Activated T-cell treated with anti-CD3 and anti-CD28 coated beads, Interleukin-2, amount 50 U/mL, for 4 hours (primary cell): ENCODE measurements at regions not wholly inside any gene's neighbourhood (a gene's known extent, or its start where the extent isn't known, plus 50 kb on each side); places are given as distances from the start of the nearest gene placed in this dataset.

Source experiments
- ATAC-seq, 2 donors: fragments of 200-7000 bp; cut with Tn5 transposase; one replicate each; pipeline ENCODE4 v1.10.0; 2021
- DNase-seq: peaks from one replicate; pipeline ENCODE4 v3.0.0-alpha.2; 2020
- H3K27me3 Mint-ChIP-seq: one replicate; pipeline ENCODE4 v1.8.0; 2021; ENCODE audit warnings: low read depth, mixed read lengths
- H3K36me3 Mint-ChIP-seq: one replicate; pipeline ENCODE4 v1.8.0; 2022; ENCODE audit warnings: mixed read lengths; ENCODE audit not compliant: insufficient read depth
- H3K4me1 Mint-ChIP-seq: one replicate; pipeline ENCODE4 v1.8.0; 2021; ENCODE audit warnings: low read depth, mixed read lengths
- H3K4me3 Mint-ChIP-seq: one replicate; pipeline ENCODE4 v1.8.0; 2021; ENCODE audit warnings: mild to moderate bottlenecking, moderate library complexity, mixed read lengths
- H3K9me3 Mint-ChIP-seq: one replicate; pipeline ENCODE4 v1.8.0; 2021; ENCODE audit warnings: mixed read lengths

- Mint-ChIP-seq H3K9me3 (peaks cover 5% of the 10 kb centered on the region), H3K27me3 (no peaks in the 10 kb centered on the region), H3K4me1 (no peaks in the 10 kb centered on the region)
These were observed 135.6 kb upstream of the TLL1 start for GRCh38 chr4:165737309-165737972.

GRCh38 chr4:165738571-165738970 lies 134.5 kb upstream of the TLL1 start:
- no peak for DNase-seq
- Mint-ChIP-seq H3K4me1 (no peaks in the 10 kb centered on the region), H3K27me3 (no peaks in the 10 kb centered on the region), H3K4me3 (no peak overlapping the region), H3K9me3 (peaks cover 4% of the 10 kb centered on the region), H3K36me3 (no peaks in the 10 kb centered on the region)
- ATAC-seq, result no peak

More at GRCh38 chr4:165737309-165737972, 135.6 kb upstream of the TLL1 start:
- Mint-ChIP-seq H3K4me3 (no peak overlapping the region), H3K36me3 (no peaks in the 10 kb centered on the region)
- no peak for ATAC-seq
- DNase-seq, result no peak

GRCh38 chr4:165740911-165741310 lies 132.1 kb upstream of the TLL1 start:
- no peak for ATAC-seq
- H3K9me3 Mint-ChIP-seq, result no peaks in the 10 kb centered on the region
- no peak overlapping the region for H3K4me3 Mint-ChIP-seq
- no peaks in the 10 kb centered on the region for H3K36me3 Mint-ChIP-seq
- H3K4me1 Mint-ChIP-seq, result no peaks in the 10 kb centered on the region
- no peak for DNase-seq
- H3K27me3 Mint-ChIP-seq, result no peaks in the 10 kb centered on the region

- Mint-ChIP-seq H3K4me1 (no peaks in the 10 kb centered on the region), H3K9me3 (no peaks in the 10 kb centered on the region)
These were observed 129.6 kb upstream of the TLL1 start for GRCh38 chr4:165743422-165743821.

GRCh38 chr4:165744370-165744769 lies 128.7 kb upstream of the TLL1 start:
- Mint-ChIP-seq H3K36me3 (no peaks in the 10 kb centered on the region), H3K4me1 (no peaks in the 10 kb centered on the region), H3K27me3 (no peaks in the 10 kb centered on the region), H3K9me3 (no peaks in the 10 kb centered on the region), H3K4me3 (no peak overlapping the region)
- no peak for DNase-seq
- ATAC-seq, result no peak

More at GRCh38 chr4:165743422-165743821, 129.6 kb upstream of the TLL1 start:
- ATAC-seq (no peak), DNase-seq (no peak)
- Mint-ChIP-seq H3K4me3 (no peak overlapping the region), H3K36me3 (no peaks in the 10 kb centered on the region), H3K27me3 (no peaks in the 10 kb centered on the region)

GRCh38 chr4:165748321-165748720 lies 124.7 kb upstream of the TLL1 start:
- Mint-ChIP-seq H3K4me3 (no peak overlapping the region), H3K9me3 (peaks cover 9% of the 10 kb centered on the region), H3K4me1 (no peaks in the 10 kb centered on the region), H3K36me3 (no peaks in the 10 kb centered on the region), H3K27me3 (no peaks in the 10 kb centered on the region)
- ATAC-seq (no peak), DNase-seq (no peak)

GRCh38 chr4:165751882-165752281 lies 121.2 kb upstream of the TLL1 start:
- Mint-ChIP-seq H3K4me1 (no peaks in the 10 kb centered on the region), H3K4me3 (no peak overlapping the region), H3K9me3 (peaks cover 12% of the 10 kb centered on the region), H3K36me3 (no peaks in the 10 kb centered on the region), H3K27me3 (no peaks in the 10 kb centered on the region)
- no peak for DNase-seq
- ATAC-seq, result no peak

- Mint-ChIP-seq H3K36me3 (no peaks in the 10 kb centered on the region), H3K4me3 (no peak overlapping the region), H3K27me3 (no peaks in the 10 kb centered on the region), H3K9me3 (peaks cover 12% of the 10 kb centered on the region), H3K4me1 (no peaks in the 10 kb centered on the region)
- DNase-seq (no peak), ATAC-seq (no peak)
These were observed 118.4 kb upstream of the TLL1 start for GRCh38 chr4:165754664-165755063.

- peaks cover 3% of the 10 kb centered on the region for H3K9me3 Mint-ChIP-seq
- H3K4me3 Mint-ChIP-seq, result no peak overlapping the region
- DNase-seq (no peak), ATAC-seq (no peak)
- H3K4me1 Mint-ChIP-seq, result no peaks in the 10 kb centered on the region
- H3K27me3 Mint-ChIP-seq, result no peaks in the 10 kb centered on the region
- H3K36me3 Mint-ChIP-seq, result no peaks in the 10 kb centered on the region
These were observed 116.2 kb upstream of the TLL1 start for GRCh38 chr4:165756836-165757235.

GRCh38 chr4:165757451-165757850 lies 115.6 kb upstream of the TLL1 start:
- DNase-seq, result no peak
- ATAC-seq, result no peak
- Mint-ChIP-seq H3K9me3 (peaks cover 3% of the 10 kb centered on the region), H3K36me3 (no peaks in the 10 kb centered on the region), H3K27me3 (no peaks in the 10 kb centered on the region), H3K4me3 (no peak overlapping the region), H3K4me1 (no peaks in the 10 kb centered on the region)

GRCh38 chr4:165758086-165758485 lies 115.0 kb upstream of the TLL1 start:
- no peak for DNase-seq
- Mint-ChIP-seq H3K9me3 (peaks cover 3% of the 10 kb centered on the region), H3K36me3 (no peaks in the 10 kb centered on the region), H3K27me3 (no peaks in the 10 kb centered on the region), H3K4me1 (no peaks in the 10 kb centered on the region), H3K4me3 (no peak overlapping the region)
- ATAC-seq, result no peak

GRCh38 chr4:165760182-165760581 lies 112.9 kb upstream of the TLL1 start:
- H3K4me3 Mint-ChIP-seq, result no peak overlapping the region
- H3K27me3 Mint-ChIP-seq, result no peaks in the 10 kb centered on the region
- no peak for DNase-seq
- H3K4me1 Mint-ChIP-seq, result no peaks in the 10 kb centered on the region
- no peak for ATAC-seq
- no peaks in the 10 kb centered on the region for H3K36me3 Mint-ChIP-seq
- H3K9me3 Mint-ChIP-seq, result peaks cover 7% of the 10 kb centered on the region

GRCh38 chr4:165761963-165762362 lies 111.1 kb upstream of the TLL1 start:
- no peak for ATAC-seq

GRCh38 chr4:165763640-165764039 lies 109.4 kb upstream of the TLL1 start:
- no peak overlapping the region for H3K4me3 Mint-ChIP-seq
- no peak for DNase-seq

More at GRCh38 chr4:165761963-165762362, 111.1 kb upstream of the TLL1 start:
- Mint-ChIP-seq H3K4me1 (no peaks in the 10 kb centered on the region), H3K27me3 (no peaks in the 10 kb centered on the region), H3K36me3 (no peaks in the 10 kb centered on the region), H3K4me3 (no peak overlapping the region), H3K9me3 (peaks cover 6% of the 10 kb centered on the region)
- no peak for DNase-seq

GRCh38 chr4:165765053-165765452 lies 108.0 kb upstream of the TLL1 start:
- ATAC-seq (no peak), DNase-seq (no peak)
- Mint-ChIP-seq H3K4me1 (no peaks in the 10 kb centered on the region), H3K9me3 (peaks cover 6% of the 10 kb centered on the region), H3K36me3 (no peaks in the 10 kb centered on the region), H3K27me3 (no peaks in the 10 kb centered on the region), H3K4me3 (no peak overlapping the region)

More at GRCh38 chr4:165763640-165764039, 109.4 kb upstream of the TLL1 start:
- no peak for ATAC-seq
- no peaks in the 10 kb centered on the region for H3K4me1 Mint-ChIP-seq
- no peaks in the 10 kb centered on the region for H3K36me3 Mint-ChIP-seq
- H3K27me3 Mint-ChIP-seq, result no peaks in the 10 kb centered on the region
- H3K9me3 Mint-ChIP-seq, result peaks cover 6% of the 10 kb centered on the region
